Mesodermal cell (in vitro differentiated cells): ENCODE measurements at regions not wholly inside any gene's neighbourhood (a gene's known extent, or its start where the extent isn't known, plus 50 kb on each side); places are given as distances from the start of the nearest gene placed in this dataset.

Experiments used
- H3K27ac ChIP-seq: 2 replicates; pipeline ENCODE4 v1.7.0; 2013; ENCODE audit warnings: mild to moderate bottlenecking, low read depth, low read length, moderate library complexity; ENCODE audit not compliant: severe bottlenecking
- H3K36me3 ChIP-seq: 2 replicates; pipeline ENCODE4 v1.7.1; 2013; ENCODE audit warnings: mild to moderate bottlenecking, low read length, moderate library complexity; ENCODE audit not compliant: control insufficient read depth, insufficient read depth
- H3K4me1 ChIP-seq: one replicate; pipeline ENCODE4 v1.7.1; 2013; ENCODE audit warnings: mild to moderate bottlenecking, low read length; ENCODE audit not compliant: insufficient read depth, control insufficient read depth, poor library complexity, severe bottlenecking
- H3K4me3 ChIP-seq: 2 replicates; pipeline ENCODE4 v1.7.0; 2013; ENCODE audit warnings: low read length, control low read depth, mild to moderate bottlenecking; ENCODE audit not compliant: insufficient read depth, poor library complexity, severe bottlenecking; ENCODE audit errors: extremely low read depth
- H3K9me3 ChIP-seq: 2 replicates; pipeline ENCODE4 v1.7.1; 2013; ENCODE audit warnings: mild to moderate bottlenecking, low read length, moderate library complexity; ENCODE audit not compliant: control insufficient read depth
- WGBS, 2 experiments: methylation state at CpG; one replicate each; pipeline ENCODE4 v1.1.5; 2013; ENCODE audit warnings: missing lambda C conversion rate in 2 of 2; ENCODE audit not compliant: insufficient coverage in 2 of 2; 5-methylcytosine and 5-hydroxymethylcytosine counted together

GRCh38 chr13:97110936-97111335 is 111.2 kb upstream of the MBNL2 start:
- 82 to 89% methylated on average over 4 of the region's 6 CpGs for WGBS, 2 experiments
- peaks cover 63% of the 10 kb centered on the region for H3K4me1 ChIP-seq
- H3K9me3 ChIP-seq = no peaks in the 10 kb centered on the region
- H3K4me3 ChIP-seq = no peak overlapping the region
- no peaks in the 10 kb centered on the region for H3K36me3 ChIP-seq
- no peak overlapping the region for H3K27ac ChIP-seq

- H3K36me3 ChIP-seq = no peaks in the 10 kb centered on the region
- H3K4me3 ChIP-seq = no peak overlapping the region
- 64 to 83% methylated on average over 5 to 7 of the region's 7 CpGs for WGBS, 2 experiments
- H3K9me3 ChIP-seq = no peaks in the 10 kb centered on the region
- H3K4me1 ChIP-seq = peaks cover 70% of the 10 kb centered on the region
- H3K27ac ChIP-seq = peak overlapping the region; percentile 77
These were observed 110.4 kb upstream of the MBNL2 start for GRCh38 chr13:97111756-97112155.

DNA sequence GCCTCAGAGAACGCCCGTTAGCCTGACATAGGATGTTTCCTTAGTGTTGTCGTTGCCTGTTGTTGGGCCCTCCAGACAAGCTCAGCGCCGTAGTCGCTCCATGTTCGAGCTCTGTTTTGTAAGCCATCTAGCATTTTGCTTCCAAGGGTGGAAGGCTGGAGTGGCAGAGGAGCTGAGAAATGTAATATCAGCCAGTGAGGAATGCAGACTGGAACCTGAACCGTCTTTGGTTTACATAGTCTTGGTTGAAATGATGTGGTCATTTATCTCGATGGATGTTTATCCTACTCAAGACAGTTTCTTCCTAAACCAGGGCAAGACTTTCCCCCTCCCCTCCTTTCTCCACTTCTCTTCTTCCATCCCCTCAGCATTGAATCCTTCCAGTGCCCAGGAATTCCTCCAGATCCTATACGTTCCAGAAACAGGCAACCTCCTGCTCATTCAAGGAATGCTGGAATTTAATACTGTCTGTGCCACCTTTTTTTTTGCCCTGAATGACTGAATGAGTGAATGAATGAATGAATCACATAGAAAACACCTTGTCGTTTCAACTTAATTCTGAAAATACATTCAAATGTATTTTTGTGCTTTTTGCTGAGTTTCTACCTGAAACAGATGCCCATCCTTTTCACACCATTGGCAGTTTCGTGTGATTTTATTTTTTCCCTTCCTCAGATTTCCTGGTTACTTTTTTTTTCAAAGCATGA is 109.5 kb upstream of the MBNL2 start:
- Histone ChIP-seq H3K4me3 (no peak overlapping the region), H3K9me3 (no peaks in the 10 kb centered on the region), H3K4me1 (peaks cover 78% of the 10 kb centered on the region), H3K27ac (peak overlapping the region; percentile 77), H3K36me3 (no peaks in the 10 kb centered on the region)
- 94% methylated on average over 5 to 6 of the region's 12 CpGs for WGBS, 2 experiments

GRCh38 chr13:97113231-97114001 is 108.7 kb upstream of the MBNL2 start:
- H3K9me3 ChIP-seq = no peaks in the 10 kb centered on the region
- H3K4me1 ChIP-seq = peaks cover 80% of the 10 kb centered on the region
- peak overlapping the region; percentile 77 for H3K27ac ChIP-seq
- no peaks in the 10 kb centered on the region for H3K36me3 ChIP-seq
- WGBS, 2 experiments = 90 to 95% methylated on average over 4 to 6 of the region's 7 CpGs
- H3K4me3 ChIP-seq = no peak overlapping the region

- WGBS, 2 experiments = 81 to 84% methylated on average over 4 to 5 of the region's 5 CpGs
- H3K4me3 ChIP-seq = no peak overlapping the region
- no peaks in the 10 kb centered on the region for H3K36me3 ChIP-seq
- peak overlapping the region; percentile 82 for H3K27ac ChIP-seq
- no peaks in the 10 kb centered on the region for H3K9me3 ChIP-seq
- H3K4me1 ChIP-seq = peaks cover 76% of the 10 kb centered on the region
These were observed 107.5 kb upstream of the MBNL2 start for GRCh38 chr13:97114651-97115050.

DNA sequence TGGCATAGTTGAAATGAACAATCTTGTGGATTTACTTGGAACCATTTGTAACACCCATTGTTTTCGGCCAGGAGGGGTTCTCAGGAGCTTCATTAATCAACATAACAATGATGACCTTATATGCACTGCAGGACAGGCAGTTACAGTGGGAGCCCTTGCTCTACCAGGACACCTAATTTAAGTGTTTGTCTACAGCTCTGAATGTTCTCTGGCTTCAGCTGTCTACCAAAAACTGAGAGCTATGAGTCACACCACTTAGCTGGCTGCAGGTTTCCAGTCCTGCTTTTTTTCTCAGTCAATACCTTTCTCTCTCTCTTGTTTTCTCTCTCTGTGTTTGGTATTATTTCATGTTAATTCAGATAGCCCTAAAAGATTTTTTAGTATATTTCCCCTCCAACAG is 105.4 kb upstream of the MBNL2 start:
- Histone ChIP-seq H3K36me3 (no peaks in the 10 kb centered on the region), H3K9me3 (no peaks in the 10 kb centered on the region), H3K4me1 (peaks cover 63% of the 10 kb centered on the region), H3K4me3 (no peak overlapping the region), H3K27ac (peak overlapping the region; percentile 66)
- WGBS, 2 experiments = 83 to 88% methylated on average over 1 of the region's 1 CpG

DNA sequence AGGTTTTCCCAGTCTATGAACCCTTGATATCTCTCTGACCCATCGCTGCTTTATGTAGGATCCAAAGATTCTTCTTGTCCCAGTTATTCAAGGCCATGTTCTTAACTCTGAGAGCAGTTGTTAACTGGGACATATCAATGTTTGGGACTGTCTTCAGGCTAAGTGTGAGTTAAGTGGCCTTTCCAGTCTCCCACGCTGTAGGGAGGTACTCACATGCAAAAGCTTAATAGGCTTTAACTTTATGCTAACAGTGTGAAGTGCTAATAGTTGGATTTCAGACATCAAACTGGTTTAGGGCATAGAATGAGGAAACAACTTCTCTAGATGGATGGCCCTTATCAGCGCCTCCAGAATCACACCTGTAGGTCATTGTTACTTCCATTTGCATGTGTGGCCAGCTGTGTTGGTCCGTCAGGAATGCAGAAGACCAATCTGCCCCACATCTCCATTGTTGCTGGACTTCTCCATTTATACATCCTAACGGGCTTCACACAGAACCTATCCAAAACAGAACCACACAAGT is 104.7 kb upstream of the MBNL2 start:
- Histone ChIP-seq H3K36me3 (no peaks in the 10 kb centered on the region), H3K4me1 (peaks cover 59% of the 10 kb centered on the region), H3K9me3 (no peaks in the 10 kb centered on the region), H3K4me3 (no peak overlapping the region), H3K27ac (no peak overlapping the region)
- WGBS, 2 experiments = 88 to 90% methylated on average over 5 of the region's 5 CpGs

DNA sequence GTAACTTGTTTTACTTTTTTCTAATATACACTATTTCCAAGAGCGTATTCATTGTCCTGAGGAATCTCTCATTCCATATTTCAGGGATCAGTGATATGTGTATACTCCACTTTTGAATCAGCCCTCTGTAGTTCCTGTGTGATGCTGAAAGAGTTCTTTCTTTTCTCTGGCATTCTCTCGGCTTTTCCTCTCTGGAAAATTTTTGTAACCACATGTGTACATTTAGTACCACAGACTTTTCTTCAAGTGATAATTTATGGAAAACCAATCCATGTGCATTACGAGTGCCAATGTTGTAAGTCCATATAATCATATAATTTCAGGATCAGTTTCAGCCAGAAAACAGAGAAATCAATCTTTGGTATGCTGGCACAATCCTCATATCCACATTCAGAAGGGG is 102.2 kb upstream of the MBNL2 start:
- H3K27ac ChIP-seq = no peak overlapping the region
- H3K4me3 ChIP-seq = no peak overlapping the region
- WGBS, 2 experiments = 100% methylated on average over 2 of the region's 3 CpGs; no CpG with 5 or more reads in 1 of the 2 experiments
- peaks cover 54% of the 10 kb centered on the region for H3K4me1 ChIP-seq
- no peaks in the 10 kb centered on the region for H3K36me3 ChIP-seq
- no peaks in the 10 kb centered on the region for H3K9me3 ChIP-seq

GRCh38 chr13:97120346-97120745 is 101.8 kb upstream of the MBNL2 start:
- no peaks in the 10 kb centered on the region for H3K36me3 ChIP-seq
- H3K4me1 ChIP-seq = peaks cover 54% of the 10 kb centered on the region
- no peak overlapping the region for H3K27ac ChIP-seq
- 89 to 93% methylated on average over 2 of the region's 2 CpGs for WGBS, 2 experiments
- no peak overlapping the region for H3K4me3 ChIP-seq
- H3K9me3 ChIP-seq = no peaks in the 10 kb centered on the region

DNA sequence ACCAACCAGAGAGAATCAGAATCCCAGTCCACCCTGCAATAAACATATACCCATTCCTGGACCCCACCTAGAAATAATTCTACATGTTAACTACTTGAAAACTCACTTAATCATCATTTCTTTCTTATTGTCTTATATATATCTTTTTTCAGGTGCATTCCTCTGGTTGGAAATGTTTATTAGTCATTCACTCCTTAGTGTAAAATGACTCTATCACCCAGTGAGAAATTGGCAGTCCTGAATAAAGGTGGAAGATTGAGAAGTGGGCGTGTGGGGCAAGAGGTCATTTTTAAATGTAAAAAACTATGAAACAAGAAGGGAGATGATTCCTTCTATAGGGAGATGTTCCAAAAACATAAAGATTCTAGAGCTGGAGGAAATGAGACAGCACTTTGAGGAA is 101.2 kb upstream of the MBNL2 start:
- Histone ChIP-seq H3K36me3 (no peaks in the 10 kb centered on the region), H3K4me1 (peaks cover 55% of the 10 kb centered on the region), H3K27ac (peak overlapping the region; percentile 86), H3K4me3 (no peak overlapping the region), H3K9me3 (no peaks in the 10 kb centered on the region)
- 100% methylated on average over 1 of the region's 1 CpG for WGBS, 2 experiments

DNA sequence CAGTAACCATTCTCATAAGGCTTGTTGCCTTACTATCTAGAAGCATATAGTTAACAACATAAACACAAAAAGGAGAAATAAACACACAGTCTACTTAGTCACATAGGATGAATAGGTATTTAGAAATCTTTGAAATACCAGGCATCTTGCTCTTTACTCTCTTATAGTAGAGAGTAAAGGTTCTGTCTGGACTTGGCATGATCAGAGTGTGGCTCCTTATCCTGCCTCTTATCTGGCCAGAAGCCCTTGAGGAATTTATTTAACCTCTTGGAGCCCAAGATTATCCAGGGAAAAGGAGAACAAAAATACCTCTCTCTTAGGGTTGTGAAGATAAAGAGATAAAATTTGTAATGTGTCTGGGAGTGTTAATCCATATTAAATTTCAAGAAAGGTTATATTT is 100.2 kb upstream of the MBNL2 start:
- no peaks in the 10 kb centered on the region for H3K9me3 ChIP-seq
- no peak overlapping the region for H3K4me3 ChIP-seq
- peaks cover 50% of the 10 kb centered on the region for H3K4me1 ChIP-seq
- H3K36me3 ChIP-seq = no peaks in the 10 kb centered on the region
- H3K27ac ChIP-seq = peak overlapping the region; percentile 86
